ENCODE measurements at regions not wholly inside any gene's neighbourhood (a gene's known extent, or its start where the extent isn't known, plus 50 kb on each side); places are given as distances from the start of the nearest gene placed in this dataset.

DNA sequence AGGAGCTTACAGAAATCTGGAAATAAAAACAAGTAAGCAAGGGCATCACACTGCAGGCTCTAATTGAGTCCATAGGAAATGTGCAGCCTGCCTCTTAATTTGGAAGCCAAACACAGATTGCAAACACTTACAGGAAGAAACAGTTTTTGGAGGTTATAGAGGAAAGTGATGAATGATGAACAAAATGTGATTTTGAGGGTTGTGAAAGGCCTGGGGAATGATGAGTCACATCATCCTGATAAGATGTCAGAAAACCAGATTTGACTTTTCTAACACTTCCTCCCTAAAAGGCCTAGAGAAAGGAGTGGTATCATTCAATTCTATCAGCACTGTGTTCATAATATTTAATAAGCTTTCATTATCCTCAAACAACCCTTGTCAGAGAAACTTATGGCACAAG lies 96.6 kb upstream of the POU2AF2 start:
- DNase-seq (ENCODE audit: insufficient read length, low spot score), result no peak
- no peak for FAIRE-seq

DNA sequence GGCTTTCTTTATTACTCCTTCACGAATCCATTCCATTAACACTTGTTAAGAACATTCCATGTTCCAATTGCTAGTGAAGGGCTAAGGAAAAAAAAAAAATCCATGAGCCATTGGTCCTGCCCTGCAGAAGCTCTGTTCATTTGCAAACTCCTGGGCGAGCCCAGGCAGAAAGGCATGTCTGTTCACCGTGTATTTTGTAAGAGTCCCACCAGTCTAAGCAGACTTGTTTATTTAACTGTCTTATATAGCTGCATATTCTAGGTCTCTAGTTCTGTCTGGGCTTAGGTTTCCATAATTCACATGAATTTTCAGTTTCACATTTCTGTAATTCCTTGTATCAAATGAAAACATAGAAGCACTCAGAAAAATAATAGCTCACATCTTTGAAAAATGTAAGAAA lies 97.4 kb upstream of the POU2AF2 start:
- no peak for DNase-seq (ENCODE audit: insufficient read length, low spot score)
- FAIRE-seq, result no peak

DNA sequence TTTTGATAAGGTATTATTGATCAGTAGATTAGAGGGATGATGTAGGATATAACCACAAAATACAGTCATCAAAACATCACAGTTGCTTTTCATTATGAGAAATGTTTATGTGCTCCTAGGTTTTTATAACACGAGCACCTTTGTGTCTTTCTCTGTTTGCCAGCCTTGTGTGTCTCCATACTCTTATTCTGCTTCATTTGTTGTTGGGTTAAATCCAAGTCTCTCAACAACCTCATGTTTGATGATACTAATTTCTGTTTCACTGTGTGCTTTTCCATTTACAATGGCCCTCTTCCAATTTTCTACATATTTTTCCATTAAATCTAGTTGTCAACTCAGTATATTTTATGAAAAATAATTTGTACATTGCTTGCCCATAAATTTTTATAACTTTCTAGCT lies 107.7 kb upstream of the POU2AF2 start:
- DNase-seq (ENCODE audit: insufficient read length, low spot score) (no peak), FAIRE-seq (no peak)

DNA sequence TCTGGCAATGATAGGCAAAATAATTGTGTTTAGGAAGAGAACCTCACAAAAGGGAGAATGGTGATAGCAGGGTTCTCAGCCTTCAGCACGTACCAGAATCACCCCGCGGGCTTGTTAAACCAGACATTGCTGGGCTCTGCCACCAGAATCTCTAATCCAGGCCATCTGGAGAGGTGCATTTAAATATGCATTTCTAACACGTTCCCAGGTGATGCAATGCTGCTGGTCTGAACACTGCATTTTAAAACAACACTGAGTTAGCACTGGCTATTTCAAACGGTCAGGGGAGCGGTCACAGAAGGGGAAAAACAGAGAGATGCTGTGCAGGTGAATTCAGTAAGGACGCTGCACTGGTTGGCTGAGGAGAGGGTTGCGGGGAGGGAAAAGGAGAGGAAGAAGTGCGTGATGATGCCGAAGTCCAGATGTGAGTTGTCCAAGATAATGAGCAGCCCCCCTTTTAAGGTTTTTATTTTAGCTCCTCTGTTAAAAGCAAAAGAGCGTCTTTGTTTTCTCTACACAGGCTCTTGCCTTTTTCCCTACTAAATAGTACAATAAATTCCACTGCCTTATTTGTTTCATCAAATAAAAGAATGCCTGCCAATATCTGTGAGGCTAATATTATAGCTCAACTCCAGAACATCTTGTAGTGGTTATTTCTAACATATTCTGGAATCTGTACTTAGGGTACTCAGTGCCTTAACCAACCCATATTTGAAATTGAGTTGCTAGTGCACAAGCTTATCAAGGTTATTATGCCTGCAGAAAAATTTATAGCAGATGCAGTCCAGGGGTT lies 109.6 kb upstream of the POU2AF2 start:
- DNase-seq (ENCODE audit: insufficient read length, low spot score), result no peak
- FAIRE-seq, result no peak

DNA sequence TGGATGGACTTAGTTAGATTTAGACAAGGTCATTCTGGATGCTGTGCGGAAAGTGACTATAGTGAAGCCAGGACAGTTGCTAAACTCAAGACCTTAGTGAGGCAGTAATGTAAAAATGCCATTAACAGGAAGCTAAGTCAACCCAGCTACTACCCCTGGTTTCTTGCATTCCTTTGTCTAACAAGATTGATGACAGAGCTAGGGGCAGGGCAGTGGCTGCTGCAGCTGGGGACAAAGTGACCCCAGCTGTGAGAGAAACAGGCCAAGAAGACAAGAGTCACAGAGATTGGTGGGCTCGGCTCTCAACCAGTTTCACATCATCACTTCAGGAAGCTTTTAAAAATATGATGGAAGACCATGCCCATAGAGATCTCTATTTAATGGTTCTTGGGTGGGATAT lies 110.4 kb upstream of the POU2AF2 start:
- FAIRE-seq (no peak), DNase-seq (ENCODE audit: insufficient read length, low spot score) (no peak)

DNA sequence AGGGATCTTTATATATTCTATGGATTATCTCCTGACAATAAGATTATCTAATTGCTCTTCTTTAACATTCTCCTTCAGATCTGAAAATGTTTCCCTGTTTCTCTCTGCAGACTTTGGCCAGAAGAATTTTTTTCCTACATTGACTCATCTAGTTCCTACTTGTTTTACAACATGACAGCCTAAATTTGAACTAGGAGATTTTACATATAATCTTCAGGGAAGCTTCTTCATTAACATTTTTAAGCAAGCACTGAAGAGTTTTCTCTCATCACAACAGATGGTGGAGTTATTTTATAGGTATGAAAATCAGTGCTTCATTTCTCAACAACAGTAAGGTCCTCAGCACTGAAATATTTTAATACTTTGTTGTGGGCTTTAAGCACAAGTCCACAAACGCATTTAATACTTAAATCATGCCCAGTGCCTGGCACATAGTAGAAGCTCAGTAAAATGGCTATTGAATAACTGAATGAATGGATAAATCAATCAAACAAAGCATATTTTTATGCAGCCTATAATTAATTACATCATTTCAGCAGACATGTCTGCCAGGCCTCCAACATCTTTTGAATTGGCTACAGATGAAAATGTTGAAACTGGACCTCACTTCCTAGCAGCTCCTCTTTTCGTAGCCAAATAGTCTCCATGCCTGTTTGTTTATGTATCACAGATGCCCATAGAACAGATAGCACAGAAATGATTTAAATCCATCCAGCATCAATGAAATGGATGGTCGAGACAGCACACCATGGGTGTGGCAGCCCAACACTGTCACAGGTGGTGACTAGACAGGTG lies 117.3 kb upstream of the POU2AF2 start:
- no peak for DNase-seq (ENCODE audit: insufficient read length, low spot score)
- FAIRE-seq, result no peak

DNA sequence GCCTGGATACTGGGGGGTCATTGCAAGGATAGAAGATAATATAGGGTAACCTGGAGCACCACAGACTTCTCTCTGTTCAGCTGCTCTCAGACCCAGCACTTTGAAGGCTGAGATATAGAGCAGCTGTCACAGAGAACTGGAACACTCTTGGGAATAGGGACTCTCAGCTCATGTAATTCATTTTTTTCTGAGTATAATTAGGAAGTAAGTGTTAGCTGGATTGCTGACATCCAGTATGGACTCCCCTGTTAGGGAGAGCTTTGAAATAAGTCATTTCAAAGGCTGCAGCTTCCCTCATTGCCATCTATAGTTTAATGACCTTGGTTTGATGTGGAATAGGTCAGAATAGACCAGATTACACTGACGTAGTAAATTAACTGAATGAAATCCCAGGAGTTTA lies 120.8 kb upstream of the POU2AF2 start:
- no peak for DNase-seq (ENCODE audit: insufficient read length, low spot score)

DNA sequence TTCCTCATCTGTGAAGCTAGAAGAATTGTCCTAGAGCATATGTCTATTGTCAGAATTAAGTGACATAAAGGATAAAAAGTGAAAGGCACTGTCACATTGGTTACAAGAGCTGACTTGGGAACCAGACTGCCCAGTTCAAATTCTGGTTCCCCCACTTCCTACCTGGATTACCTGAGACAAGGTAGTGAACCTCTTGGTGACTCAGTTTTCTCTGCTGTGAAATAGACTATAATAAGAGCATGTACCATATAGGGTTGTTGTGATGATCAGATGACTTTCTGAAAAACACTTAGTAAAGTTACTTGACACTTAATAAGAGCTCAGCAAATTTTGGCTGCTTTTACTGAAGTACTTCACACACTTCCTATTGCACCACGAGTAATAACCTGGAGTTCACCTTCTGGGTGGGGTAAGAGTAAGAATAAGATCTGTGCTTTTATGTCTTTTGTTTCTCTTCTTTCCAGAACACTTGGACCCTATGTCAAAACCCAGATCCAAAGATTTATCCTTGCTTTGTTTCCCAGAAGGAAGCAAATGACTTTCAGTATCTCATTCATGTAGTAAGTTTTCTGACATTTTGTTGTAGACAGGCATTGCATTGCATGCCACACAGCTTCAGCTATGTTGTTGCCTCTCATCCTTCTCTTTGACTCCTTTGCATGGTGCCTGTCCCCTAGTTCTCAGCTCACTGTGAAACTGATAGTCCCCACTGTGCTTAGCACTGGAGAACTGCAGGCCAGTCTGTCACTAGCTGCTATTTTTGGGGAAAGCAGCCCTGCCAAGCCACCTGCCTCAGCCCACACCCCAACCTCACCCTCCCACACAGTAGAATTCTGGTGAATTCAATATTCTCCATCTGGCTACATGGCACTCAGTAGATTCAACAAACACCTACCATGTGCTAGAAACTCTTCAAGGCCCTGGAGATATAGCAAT lies 121.8 kb upstream of the POU2AF2 start:
- FAIRE-seq, result no peak

More for the DNA sequence above, 120.8 kb upstream of the POU2AF2 start:
- FAIRE-seq, result no peak

DNA sequence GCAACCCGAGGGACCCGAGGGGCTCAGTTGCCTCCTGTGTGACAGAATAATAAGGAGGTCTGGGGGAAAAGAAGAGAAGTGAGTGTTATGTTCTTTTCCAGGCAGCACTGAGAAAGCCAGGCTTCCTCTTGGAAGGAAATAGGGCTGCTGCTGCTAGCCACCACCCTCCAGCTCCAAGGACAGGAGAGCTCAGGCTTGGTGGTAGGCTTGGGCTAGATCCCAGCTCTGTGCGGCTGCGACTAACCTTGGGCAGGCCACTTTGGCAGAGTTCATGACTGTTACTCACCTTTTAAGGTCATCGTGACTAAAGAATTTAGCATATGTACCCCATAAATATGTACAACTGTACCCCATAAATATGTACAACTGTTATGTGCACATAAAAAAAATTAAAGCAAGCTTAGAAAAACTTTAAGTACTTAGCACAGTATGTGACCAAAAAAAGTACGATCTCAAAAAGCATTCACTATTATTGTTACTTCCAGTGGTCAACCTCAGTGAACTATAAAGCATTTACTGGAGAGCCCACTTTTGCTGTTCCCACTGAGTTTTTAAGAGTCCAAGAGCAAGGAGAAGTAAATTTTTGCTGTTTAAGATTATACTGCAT lies 124.7 kb upstream of the POU2AF2 start:
- DNase-seq (ENCODE audit: insufficient read length, low spot score) (no peak), FAIRE-seq (no peak)

More for the DNA sequence above, 121.8 kb upstream of the POU2AF2 start:
- no peak for DNase-seq (ENCODE audit: insufficient read length, low spot score)

DNA sequence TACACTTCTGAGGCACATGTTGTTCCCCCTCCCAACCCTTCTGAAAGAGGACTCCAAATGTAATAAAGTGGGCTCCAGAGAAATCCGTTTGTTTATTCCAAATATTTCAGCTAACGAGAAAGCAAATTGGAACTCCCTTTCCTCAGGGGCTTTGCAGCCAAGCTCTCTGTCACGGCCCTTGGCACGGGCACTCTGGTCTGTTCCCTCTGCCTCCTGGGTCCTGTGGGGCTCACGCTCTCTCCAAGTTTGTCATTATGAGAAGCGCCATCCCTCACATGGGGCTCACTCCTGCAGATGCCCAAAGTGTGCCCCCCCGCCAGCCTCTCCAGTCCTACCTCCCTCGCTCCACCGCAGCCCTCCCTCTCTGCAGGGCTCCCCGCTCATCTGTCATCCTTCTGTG lies 125.4 kb upstream of the POU2AF2 start:
- DNase-seq (ENCODE audit: insufficient read length, low spot score), result no peak
- no peak for FAIRE-seq

DNA sequence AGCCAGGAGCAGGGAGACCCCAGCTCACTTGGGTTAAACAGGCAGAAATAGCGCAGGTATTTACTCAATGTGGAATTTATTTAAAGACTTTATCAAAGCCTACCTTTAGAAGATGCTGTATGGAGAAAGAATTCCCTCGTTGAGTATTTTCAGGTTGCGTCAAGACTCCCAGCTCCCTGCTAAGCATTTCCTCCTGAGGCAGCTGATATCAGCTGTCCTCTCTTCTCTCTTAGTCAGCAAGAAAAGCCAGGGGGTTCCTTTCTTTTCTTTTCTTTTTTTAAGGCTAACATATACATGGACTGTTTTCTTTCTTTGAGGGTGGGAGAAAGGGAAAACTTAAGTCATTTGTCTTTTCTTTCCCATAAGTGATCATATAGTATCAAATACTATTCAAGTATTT lies 125.8 kb upstream of the POU2AF2 start:
- DNase-seq (ENCODE audit: insufficient read length, low spot score), result no peak
- FAIRE-seq, result no peak

DNA sequence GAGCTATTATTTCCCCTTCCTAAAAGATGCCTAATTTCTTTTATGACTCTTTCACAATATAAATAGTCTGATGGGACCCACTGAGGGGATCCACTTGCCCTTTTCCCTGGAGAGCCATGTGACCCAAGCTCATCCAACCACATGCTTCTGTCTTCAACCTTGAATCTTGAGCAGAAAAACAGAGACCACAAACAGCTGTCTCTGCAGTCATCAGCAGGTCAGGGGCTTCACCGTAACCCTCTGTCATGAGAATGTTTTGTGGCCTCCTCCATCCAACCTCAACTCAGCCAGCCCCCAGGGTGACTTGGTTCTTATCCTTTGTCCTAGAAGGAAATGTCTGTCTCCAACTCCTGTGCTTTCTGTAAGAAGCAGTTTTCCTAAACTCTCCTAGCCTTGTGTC lies 129.6 kb upstream of the POU2AF2 start:
- peak; percentile 44 for FAIRE-seq

DNA sequence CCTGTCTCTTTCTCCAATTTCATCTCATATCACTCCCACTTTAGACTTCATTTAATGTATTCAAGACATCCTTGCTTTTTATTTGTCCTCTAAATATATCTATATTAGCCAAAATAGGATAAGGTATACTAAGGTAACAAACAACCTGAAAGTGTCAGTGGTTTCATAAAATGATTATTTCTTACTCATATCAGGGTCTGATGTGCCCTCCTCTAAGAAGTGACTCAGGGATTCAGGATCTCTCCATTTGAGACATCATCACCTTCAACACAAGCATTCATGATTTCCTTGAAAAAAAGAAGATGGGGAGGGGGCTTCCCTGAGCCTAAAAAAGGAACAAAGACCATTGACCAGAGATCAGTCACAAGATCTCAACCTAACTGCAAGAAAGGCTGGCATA lies 131.4 kb upstream of the POU2AF2 start:
- DNase-seq (ENCODE audit: insufficient read length, low spot score) (no peak), FAIRE-seq (no peak)

More for the DNA sequence above, 129.6 kb upstream of the POU2AF2 start:
- DNase-seq (ENCODE audit: insufficient read length, low spot score), result no peak

DNA sequence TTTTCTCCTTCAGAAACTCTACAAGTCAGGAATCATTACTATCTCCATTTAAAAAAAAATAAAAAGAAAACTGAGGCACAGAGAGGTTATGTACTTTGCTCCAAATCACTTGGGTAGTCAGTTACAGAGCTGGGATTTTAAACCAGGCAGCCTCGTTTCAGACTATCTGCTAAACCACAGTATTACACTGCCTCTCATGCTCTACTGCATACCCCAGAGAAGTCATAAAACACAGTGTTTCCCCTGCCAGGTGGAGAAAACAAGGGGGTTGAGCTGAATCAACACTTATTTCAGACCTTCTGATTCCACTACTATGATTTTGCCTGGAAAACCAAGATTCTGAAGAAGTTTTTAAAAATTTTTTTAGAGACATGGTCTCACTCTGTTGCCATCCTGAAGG lies 132.9 kb upstream of the POU2AF2 start:
- no peak for FAIRE-seq
- DNase-seq (ENCODE audit: insufficient read length, low spot score), result no peak

DNA sequence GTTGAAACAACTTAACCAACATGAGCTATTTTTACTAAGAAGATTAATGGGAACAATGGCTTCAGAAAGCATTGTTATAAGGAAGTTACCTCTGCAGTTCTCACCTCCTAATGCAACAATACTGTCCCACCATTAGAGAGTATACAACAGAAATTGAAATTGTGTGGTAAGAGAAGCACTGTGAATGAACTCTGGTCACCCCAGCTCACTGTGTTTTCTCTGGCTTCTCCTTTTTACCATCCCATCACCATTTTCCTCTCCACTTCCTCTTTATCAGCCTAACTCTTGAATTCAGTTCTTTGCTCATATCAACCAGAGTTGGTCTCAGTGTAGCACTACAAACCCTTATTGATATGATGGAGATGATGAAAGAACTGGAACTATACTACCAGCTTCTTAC lies 138.0 kb upstream of the POU2AF2 start:
- DNase-seq (ENCODE audit: insufficient read length, low spot score) (no peak), FAIRE-seq (peak; percentile 77)

DNA sequence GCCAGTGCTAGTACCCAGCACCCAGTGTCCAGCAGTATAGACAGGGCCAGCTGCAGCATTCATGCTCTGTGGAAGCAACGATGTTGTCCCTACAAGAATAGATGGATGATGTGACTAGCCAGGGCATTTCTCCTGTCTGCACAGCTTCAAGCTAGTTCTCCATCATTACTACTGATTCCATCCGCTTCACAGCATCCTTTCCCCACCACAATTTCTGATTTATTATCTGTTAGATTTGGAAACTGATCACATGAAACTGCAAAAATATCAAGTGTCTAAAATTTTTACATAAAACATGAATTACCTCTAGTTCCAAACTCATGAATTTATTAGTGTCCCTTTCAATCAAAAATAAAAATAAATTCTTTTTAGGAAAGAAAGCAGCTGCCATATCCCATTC lies 138.9 kb upstream of the POU2AF2 start:
- DNase-seq (ENCODE audit: insufficient read length, low spot score) (no peak), FAIRE-seq (no peak)

DNA sequence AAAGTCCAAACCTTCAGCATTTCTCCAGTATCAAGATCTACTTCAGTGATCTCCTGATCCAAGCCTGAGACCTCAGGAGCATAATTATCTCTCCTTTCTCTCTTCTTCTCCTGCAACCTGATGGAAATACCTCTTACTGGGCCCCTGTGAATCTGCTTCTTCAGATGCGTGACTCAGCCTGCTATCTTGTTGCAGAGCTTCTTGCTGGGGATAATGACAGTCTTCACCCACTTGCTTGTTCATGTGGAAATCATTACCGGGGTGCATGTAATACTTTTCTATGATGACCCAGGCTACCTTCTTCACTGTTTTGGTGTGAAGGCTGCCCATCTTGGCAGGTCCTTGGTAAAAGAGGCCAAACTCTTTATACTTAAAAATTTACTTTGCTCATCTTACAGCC lies 140.0 kb upstream of the POU2AF2 start:
- DNase-seq (ENCODE audit: insufficient read length, low spot score) (no peak), FAIRE-seq (no peak)

DNA sequence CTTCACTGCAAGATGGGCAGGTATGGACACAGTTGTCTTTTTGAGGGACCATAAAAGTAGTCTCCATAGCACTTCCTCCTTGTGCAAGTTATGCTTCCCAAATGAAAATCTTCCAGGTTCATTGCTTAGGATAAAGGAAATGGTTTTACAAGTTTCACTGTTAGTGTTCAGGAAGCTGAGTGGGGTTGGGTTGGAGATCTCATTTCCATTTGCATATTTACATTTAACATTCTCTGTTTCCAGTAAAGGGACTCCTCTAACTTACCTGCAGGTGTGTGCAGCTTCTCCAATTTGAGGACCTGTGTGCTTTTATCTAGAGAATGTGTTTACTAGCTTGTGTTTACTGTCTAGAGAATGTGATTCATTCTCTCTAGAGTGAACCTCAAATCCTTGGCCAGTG lies 141.3 kb upstream of the POU2AF2 start:
- FAIRE-seq (no peak), DNase-seq (ENCODE audit: insufficient read length, low spot score) (no peak)

DNA sequence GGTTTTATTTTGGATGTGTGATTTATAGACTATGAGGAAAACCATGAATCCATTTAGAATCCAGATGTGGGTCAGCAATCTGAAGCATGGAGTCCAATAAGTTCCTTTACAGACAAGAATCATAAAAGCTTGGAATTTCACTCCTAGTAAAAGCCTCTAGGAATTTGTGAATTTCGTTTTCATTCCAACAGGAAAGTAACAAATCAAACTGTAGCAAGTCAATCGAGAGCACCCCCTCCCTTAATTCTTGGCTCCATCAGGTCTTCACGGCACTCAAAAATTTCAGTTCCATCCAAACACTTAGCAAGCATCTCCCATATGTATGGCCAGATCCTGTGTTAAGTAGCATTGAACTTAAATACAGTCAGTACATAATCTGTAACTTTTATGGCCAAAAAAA lies 143.6 kb upstream of the POU2AF2 start:
- no peak for DNase-seq (ENCODE audit: insufficient read length, low spot score)
- FAIRE-seq, result no peak

DNA sequence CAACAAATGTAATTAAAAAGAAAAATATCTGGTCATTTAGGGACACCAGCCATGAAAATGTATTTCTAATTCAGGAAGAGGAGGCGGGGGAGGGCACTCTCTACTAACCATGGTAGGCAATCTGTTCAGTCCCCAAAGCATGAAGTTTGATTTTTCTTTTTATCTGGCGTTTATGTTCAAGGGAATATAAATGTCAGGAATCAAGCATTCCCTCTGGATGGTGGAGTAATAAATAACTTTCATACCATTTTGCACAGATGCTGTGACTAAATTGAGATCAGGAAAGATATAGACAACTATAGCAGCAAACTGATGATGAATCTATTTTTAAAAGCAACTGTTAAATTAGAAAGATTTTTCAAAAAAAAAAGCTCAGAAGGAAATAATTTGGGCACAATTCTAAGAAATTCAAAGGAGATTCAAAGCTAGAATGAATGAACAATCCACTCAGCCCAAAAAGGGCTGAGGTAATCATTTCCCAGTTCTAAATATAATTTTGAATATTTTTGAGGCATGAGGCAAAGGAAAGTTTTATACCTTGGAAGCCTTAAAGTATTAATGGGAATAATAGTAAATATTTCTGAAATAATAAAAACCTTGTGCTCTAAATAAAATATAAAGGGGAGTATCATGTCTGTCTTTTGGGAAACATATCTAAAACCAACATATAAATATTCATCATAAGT lies 146.4 kb upstream of the POU2AF2 start:
- DNase-seq (ENCODE audit: insufficient read length, low spot score), result no peak
- no peak for FAIRE-seq
